GM19035 (cell line): ENCODE measurements at regions not wholly inside any gene's neighbourhood (a gene's known extent, or its start where the extent isn't known, plus 50 kb on each side); places are given as distances from the start of the nearest gene placed in this dataset.
"Not testable (repeated sequence)": the region's sequence is repeated elsewhere in the genome, so short reads cannot be mapped to it uniquely, and the experiment has no call there.

ENCODE experiments used
- ATAC-seq: cut with Tn5 transposase; IDR thresholded peaks from one replicate; pipeline ENCODE4 v1.9.1; 2021; ENCODE audit not compliant: unreplicated experiment

DNA sequence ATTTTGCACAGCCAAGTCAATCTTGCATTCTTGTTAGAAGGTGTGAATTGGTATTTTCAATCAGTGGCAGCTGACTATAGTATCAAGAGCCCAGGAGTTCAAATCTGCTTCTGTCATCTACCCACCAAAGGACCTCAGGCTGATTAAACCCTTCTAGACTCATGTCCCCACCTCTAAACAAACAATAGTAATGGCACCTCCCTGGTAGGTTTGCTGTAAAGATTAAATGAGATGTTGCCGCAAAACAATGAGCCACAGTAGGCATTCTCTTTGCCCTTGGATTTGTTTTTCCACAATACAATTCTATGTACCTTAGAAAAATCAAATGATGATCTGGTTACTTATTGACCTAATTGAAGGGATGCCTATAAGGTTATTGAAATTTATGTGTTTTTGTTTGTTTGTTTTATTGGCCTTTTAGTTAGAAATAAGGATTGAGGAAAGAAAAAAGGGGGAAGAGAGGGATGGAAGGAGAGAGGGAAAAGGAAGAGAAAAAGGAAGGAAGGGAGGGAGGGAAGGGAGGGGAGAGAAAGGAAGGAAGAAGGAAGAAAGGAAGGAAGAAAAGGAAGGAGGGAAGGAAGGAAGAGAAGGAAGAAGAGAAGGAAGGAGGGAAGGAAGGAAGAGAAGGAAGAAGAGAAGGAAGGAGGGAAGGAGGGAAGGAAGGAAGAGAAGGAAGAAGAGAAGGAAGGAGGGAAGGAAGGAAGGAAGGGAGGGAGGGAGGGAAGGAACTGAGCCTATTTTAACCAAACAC lies 110.7 kb downstream of the ETS2 start:
- ATAC-seq, result no peak

DNA sequence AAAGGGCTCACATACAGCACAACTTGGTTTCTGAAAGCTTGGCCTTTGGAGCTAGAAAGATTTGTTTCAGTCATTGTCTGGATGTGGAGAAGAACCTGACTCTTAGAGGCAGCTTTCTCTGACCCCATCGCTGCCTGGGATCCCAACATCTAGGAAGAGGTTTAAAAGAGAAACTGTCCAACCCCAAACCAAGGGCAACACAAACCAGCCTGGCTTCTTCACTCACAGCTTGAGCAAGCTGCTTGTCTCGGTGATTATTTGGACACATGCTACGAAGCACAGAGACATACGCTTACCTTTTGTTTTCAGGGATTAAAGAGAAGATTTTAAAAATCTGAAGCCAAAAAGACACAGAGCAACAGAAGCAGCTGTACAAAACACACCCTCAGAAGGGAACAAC lies 109.8 kb downstream of the ETS2 start:
- ATAC-seq, result no peak

DNA sequence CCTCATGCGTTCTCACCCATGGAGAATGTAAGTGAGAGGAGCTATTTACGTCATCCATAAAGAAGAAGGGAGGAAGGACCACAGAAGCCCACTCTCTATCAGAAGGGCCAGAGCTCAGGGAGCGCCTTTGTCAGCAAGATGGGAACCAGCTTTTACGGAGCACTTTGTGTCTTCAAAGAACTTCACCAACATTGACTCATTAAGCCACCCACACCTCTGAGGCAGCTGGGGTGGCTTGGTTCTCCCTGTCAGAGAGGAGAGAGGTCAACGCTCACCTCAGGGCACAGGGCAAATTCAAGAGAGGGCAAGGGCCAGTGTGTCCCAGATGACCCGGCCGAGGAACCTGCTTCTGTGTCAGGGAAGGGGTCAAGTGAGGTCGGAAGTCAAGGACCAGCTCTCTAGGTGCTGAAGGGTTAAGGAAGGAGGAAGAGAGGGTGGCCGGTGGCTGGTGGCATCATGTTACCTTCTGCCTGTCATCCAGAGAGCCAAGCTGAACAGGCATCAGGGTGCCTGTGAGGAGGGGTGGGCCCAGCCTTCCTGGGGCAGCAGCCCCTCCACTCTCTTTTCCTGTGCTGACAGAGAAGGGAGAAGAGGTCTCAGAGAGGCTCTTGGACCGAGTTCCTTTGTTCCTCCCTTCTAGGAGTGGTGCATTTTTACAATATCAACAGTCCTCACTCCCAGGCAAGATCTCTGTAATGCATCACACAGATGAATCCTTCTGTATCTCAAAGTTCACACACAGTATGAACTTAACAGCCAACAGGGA lies 109.0 kb downstream of the ETS2 start:
- no peak for ATAC-seq

DNA sequence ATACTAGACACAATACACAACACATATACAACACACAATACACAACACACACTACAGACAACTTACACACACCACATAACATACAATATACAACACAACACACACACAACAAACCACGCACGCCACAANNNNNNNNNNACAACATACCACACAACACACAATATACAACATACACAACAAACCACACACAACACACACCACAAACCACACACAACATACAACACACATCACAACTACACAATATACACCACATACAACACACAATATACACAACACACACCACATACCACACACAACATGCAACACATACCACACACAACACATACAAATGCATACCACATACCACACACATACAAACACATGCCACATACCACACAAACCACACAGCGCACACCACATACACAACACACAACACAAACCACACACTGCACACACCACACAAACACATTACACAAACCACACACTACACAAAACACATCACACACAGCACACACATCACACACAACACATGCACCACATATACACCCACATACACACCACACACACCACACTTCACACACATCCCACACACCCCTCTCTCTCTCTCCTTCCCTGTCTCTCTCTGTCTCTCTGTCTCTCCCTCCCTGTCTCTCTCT lies 108.3 kb downstream of the ETS2 start:
- ATAC-seq, result no peak

DNA sequence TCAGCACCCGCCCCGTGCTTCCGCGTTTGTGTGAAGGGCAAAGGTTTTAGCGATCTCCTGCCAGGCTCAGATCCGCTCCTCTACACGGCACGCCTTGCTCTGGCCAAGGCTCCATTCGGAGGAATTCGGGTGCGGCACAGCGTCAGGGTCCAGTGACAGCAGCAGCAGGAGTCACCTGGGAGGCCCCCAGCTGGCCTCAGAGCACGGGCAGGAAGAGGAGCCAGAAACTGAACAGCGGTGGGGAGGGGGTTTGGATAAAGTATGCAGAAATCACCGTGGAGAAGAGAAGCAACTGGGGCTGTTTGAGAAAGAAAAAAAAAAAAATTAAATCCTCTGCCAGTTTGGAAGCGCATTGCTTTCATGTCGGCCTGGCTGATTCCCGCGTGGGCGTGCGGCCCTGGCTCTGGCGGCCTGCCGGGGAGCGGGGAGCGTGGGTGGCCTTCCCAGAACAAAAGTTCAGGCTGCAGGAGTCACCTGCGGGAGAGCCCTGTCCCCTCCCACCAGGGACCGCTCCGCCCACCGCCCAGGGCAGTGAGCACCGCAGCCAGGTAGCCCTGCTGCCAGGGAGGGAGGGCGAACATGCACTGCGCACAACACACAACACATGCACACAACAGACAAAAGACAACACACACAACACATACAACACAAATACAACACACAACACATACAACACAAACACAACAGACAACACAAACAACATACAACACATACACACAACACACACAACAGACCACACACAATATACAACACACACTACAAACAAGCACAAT lies 107.6 kb downstream of the ETS2 start:
- ATAC-seq, result no peak

DNA sequence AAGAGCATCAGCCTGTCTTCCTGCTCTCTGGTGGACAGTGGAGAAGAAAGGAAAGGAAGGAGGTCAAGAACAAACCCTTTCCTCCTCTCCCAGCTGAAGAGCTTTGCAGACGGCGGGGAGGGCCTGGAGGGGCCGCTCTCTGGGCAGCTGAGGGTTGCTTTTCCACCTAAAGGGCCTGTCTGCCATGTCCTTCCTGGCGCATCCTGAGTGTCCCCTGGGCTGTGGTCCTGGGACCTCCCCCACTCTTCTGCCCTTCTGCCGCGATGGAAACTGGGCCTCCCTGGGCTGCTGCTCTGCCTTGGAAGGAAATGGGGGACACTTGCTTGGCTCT lies 107.0 kb downstream of the ETS2 start:
- no peak for ATAC-seq

DNA sequence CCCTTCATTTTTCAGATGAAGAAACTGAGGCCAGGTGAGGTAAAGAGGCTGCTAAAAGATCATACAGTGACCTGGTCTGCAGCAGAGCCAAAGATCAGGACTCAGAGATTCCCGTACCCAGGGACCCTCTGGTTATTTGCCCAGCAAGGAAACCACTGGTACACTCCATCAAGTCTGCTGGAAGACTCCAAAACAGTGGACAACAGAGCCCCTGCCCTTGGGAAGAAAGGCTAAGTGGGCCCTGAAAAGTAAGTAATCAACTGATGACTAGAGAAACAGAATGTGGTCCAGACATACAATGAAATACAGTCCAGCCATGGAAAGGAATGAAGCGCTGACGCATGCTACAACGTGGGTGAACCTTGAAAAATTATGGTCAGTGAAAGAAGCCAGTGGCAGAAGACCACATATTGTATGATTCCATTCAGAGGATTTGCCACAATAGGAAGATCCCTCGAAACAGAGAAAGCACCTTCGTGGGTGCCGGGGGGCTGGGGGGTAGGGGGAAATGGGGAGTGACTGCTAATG lies 106.4 kb downstream of the ETS2 start:
- ATAC-seq, result no peak

DNA sequence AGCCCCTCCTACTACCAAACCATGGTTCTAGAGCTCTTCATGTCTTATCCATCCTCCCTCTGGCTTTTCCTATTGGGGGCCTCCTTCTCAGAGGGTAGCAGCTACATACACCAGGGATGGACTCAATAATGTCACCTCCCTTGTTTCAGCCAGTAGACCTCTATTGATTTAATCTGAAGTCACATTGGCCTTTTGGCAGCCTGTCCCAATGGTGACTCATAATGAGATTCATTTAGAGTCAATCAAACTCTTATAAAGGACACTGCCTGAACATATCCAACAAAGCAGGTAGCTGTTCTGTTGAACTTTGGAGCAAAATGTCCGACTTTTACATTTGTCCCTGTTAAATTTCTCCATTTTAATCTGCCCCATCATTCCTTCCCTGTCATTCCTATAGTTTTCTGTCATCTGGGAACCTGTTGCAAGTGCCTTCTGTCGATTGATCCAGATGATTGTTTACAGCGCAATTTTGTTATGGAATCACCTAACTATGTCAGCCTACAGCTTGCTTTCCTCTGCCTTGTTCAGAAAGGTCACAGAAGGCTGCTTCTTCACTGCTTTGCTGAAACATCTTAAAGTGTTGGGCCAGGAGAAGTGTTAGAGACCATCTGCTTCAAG lies 105.9 kb downstream of the ETS2 start:
- no peak for ATAC-seq

DNA sequence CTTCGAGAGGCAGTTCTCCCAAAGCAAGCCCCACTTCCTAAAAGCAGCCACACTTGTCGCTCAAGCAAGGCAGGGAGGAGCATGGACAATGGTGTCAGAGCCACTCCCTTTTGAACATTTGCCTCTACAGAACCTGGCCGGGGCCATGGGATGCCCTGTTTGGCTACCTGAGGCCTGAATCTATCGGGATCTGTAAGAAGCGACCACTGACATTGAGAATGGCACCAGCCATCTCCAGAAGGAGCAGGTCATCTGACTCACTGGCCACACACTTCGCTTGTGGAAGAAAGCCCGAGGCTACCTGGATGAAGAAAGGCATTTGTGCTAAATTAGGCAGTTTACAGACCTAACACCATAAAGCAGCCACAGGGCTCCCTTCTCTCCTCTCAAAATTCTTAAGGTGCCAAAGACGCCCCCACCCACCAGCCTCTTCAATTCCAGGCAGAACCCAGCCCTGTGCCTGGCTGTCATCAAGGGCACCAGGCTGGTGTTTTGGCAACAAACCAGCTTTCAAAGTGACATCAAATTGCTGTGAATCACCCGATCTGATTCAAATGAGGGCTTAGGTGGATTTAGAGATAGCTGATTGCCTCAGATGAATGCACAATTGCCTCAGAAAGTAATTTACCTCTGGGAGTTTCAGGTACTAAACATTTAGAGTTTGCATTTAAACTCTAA lies 104.8 kb downstream of the ETS2 start:
- no peak for ATAC-seq

DNA sequence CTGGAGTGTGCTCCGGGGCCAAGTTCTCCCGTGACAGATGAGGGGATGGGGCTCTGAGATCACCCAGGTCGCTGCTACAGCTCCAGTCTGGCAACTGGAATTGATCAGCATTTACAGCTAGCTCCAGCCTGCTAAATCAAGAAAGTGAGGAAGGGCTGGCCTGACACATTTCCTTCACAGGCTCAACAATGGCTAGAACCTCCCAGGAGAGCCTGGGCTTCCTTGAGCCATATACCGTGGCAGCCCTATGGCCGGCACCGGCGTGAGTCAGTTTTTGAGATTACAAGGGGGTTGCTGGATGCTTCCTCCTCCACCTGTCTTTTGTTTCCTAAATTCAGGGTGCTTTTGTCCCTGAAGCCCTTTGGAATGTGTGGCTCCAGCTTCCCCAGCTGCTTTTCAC lies 104.2 kb downstream of the ETS2 start:
- no peak for ATAC-seq

DNA sequence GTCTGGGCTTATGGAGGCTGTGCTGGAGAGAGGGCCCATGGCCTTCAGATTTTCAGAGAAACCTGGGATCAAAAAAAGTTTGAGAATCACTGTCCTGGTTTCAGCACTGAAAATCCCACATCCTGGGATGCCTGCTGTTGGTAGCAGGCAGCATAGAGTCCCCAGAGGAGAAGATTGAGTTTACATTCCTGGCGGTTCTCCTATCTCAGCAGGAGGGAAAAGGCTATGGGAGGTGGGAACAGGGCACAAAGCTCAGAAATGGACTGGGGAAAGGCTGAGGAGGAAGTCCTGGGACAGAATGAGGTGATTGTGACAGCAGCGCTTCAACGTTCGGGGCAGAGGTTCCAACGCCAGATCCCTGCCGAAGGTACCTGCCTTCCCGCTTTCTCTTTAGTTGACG lies 103.4 kb downstream of the ETS2 start:
- ATAC-seq, result no peak

DNA sequence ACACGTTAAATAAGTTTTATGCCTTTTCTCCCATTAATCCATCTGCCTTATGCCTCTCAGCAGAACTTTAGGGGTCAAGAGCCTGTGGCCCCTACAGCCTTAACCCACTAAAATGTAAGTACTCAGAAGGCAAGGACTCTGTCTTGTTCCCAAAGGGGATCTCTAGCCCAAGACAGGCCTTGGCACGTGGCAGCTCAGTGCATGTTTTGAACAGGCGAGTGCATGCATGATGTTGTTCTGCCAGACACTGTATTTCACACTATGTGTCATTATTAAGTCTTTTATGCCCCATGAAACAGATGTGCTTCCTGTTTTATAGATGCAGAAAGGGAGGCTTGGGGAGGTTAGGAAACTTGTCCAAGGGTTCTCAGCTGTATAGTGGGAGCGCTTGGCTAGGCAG lies 102.8 kb downstream of the ETS2 start:
- no peak for ATAC-seq

DNA sequence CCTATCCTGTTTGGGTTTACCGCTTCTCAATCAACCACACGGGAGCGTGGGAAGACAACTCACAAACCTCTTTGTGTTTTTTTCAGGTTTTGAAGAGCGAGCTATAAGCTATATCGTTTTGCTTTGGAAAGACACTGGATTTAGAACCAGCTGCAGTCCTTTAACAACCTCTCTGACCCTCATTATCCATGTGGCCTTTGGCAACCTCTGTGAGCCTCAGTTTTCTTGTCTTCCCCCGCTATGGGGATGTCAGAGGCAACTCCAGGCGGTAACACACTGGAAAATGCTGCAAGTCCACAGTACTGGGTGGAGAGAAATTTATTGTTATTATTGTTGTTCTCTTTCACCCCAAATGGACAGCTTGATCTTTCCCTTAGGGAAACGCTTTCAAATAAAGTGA lies 100.0 kb downstream of the ETS2 start:
- ATAC-seq, result no peak

DNA sequence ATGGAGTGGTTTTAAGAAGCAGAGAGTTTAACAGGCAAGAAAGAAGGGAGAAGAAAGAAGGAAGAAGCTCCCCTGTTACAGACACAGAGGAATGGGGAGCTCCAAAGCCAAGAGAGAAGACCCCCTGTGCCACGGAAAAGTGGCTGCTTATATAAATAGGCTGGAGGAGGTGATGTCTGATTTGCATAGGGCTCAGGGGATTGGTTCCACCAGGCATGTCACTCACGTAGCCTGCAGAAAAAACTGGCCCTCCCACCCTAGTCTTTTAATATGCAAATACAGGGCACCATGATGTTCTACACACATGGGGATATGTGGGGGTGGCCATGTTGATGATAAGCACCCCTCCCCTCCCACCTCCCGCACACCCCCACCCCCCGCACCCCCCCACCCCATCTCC lies 99.6 kb downstream of the ETS2 start:
- no peak for ATAC-seq

DNA sequence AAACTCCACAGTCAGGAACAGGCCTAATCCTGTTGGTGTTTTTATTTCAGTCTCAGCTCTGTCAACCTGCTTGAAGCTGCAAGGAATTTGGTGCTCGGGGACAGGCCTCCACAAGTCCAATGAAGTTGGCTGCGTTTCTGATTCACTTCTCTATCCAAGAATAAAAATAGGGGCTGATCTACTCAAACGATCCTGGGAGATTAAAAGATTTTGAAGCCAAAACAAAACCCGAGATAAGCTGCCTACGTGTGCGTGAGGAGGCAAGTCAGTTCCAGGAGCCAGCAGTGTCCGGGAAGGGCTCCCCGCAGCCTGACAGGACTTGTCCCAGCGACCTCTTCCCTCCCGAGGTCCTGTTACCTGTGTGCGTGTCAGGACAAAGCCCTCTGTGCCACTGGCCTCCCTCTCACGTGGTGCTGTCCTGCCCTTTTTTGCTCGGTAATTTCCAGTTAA lies 98.0 kb downstream of the ETS2 start:
- ATAC-seq, result no peak

DNA sequence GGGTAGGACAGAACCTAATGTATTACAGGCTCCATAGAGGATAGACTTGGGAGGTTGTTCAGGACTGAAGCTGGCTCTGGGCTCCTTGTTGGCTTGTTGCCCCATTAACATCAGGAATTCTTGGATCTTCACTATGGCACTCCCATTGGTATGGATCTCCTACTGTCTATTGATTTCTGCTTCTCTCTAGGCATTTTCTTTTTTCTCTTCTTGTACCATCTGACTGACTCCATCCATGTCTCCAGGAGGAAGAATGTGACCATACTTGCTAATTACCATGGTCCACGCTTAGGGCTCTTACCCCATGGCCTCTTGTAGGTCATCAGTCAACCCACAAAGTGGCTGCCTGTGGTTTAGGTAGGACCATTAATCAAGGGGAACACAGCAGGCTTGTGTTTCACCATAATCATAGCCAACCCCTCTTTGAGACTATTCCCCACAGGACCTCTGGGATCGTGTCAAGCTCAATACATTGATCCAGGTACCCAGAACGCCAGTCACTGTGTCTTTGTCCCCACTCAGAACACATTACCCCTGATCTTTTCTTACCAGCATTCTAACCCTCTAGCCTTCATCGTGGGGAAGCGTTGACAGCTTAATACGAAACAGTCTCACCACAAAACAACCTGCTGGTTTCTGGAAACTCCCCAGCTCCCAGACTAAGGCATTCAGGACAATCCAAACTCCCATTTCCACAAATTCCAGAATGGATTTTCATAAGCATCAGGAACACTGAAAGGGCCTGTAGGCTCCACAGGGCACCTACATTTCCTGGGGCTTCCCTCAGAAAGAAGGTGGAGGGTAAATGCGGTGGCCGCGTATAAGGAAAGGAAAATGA lies 97.1 kb downstream of the ETS2 start:
- no peak for ATAC-seq

DNA sequence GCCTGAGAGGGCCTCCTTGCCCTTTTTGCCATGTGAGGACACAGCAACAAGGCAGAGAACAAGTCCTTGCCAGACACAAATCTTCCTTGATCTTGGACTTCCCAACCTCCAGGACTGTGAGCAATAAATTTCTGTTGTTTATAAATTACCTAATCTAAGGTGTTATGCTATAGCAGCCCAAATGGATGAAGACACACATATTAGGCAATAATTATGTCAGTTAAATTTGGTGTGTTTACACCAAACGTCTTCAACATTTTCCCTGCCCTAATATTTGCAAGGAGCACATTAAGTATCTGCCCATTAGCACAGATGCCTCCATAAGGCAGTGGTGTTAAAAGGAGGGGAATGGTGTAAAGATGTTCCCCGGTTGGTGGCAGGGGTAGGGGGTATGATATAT lies 94.8 kb downstream of the ETS2 start:
- no peak for ATAC-seq

DNA sequence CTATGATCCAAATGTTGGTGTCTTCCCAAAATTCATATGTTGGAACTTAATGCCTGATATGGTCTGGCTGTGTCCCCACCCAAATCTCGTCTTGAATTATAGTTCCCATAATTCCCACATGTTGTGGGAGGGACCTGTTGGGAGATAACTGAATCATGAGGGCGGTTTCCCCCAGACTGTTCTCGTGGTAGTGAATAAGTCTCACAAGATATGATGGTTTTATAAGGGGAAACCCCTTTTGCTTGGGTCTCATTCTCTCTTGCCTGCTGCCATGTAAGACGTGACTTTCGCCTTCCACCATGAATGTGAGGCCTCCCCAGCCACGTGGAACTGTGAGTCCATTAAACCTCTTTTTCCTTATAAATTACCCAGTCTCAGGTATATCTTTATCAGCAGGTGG lies 94.3 kb downstream of the ETS2 start:
- not testable (repeated sequence) for ATAC-seq

DNA sequence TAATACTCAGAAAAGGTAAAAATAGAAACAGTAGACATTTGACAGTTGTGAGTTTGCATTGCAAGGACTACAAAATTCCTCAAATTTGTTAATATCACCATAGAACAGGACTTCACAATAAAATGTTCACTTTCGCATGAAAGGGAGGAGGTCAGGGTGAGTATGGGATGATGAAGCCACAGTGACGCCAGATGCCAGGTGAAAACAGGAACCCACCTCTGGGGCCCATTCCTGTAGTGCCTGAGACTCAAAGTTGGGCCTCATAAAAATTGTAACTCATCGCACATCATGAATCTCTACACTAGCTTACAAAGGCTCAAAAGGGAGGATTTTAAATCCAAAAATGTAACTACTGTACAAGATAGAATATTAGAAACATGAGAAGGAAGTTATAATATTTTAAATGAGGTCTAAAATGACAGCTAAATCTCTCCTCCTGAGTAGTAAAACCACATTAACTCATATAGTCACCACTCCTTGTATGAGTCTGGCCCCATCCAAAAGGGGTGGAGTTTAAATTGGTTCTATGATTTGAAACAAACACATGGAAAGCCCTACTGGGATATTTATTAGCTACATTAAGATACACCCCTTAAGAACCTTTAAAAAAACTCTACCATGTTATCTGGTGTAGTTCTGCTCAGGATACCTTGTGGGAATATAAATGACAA lies 93.7 kb downstream of the ETS2 start:
- no peak for ATAC-seq
